Thymus (tissue), 11 donors: ENCODE measurements at regions not wholly inside any gene's neighbourhood (a gene's known extent, or its start where the extent isn't known, plus 50 kb on each side); places are given as distances from the start of the nearest gene placed in this dataset.

ENCODE experiments used
- DNase-seq, 9 donors: peaks; one replicate each; pipeline ENCODE4 v3.0.0-alpha.2; 2013; ENCODE audit warnings: low spot score in 9 of 9, low read depth in 6 of 9, missing footprints in 1 of 9
- H3K27ac ChIP-seq, 2 donors: one replicate each; pipeline ENCODE4 v1.5.1; 2013; ENCODE audit warnings: control low read depth in 1 of 2, low read depth in 1 of 2, low read length in 1 of 2, mild to moderate bottlenecking in 1 of 2, moderate library complexity in 1 of 2
- H3K27me3 ChIP-seq, 2 donors: one replicate each; pipeline ENCODE4 v1.5.1; 2013; ENCODE audit warnings: low read length in 1 of 2; ENCODE audit not compliant: control insufficient read depth in 2 of 2, insufficient read depth in 1 of 2
- H3K36me3 ChIP-seq, 2 donors: one replicate each; pipeline ENCODE4 v1.5.1; 2013; ENCODE audit warnings: low read length in 1 of 2, mild to moderate bottlenecking in 1 of 2, moderate library complexity in 1 of 2; ENCODE audit not compliant: control insufficient read depth in 2 of 2, insufficient read depth in 2 of 2
- H3K4me1 ChIP-seq, 2 donors: one replicate each; pipeline ENCODE4 v1.5.1; 2013; ENCODE audit warnings: low read length in 2 of 2; ENCODE audit not compliant: control insufficient read depth in 2 of 2, insufficient read depth in 2 of 2
- H3K4me3 ChIP-seq, 2 donors: one replicate each; pipeline ENCODE4 v1.5.1; 2013; ENCODE audit warnings: low read length in 2 of 2, control low read depth in 1 of 2, mild to moderate bottlenecking in 1 of 2
- H3K9me3 ChIP-seq, 2 donors: one replicate each; pipeline ENCODE4 v1.5.1; 2013; ENCODE audit warnings: low read length in 1 of 2, mild to moderate bottlenecking in 1 of 2; ENCODE audit not compliant: control insufficient read depth in 2 of 2, insufficient read depth in 1 of 2
- WGBS: extraction: QIAGEN DNeasy Blood & Tissue Kit; methylation state at CpG from one replicate; pipeline ENCODE4 v1.1.7; 2013; 5-methylcytosine and 5-hydroxymethylcytosine counted together
- donor health status: healthy.

DNA sequence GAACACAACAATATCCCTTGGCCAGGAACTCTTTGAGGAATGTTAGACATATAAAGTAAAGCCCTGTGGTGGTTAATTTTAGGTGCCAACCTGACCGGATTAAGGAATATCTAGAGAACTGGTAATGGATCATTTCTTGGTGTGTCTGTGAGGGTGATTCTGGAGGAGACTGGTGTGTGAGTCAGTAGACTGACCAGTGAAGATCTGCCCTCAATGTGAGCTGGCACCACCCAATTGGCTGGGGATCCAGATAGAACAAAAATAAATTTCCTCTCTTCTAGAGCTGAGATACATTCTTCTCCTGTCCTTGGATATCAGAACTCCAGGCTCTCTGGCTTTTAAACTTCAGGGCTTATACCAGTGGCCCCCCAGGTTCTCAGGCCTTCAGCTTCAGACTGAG lies 56.2 kb upstream of the TNPO1 start:
- WGBS, result 56% methylated on average over 1 of the region's 1 CpG
- Histone ChIP-seq H3K27ac (no peak overlapping the region), H3K9me3 (no peaks in the 10 kb centered on the region)

DNA sequence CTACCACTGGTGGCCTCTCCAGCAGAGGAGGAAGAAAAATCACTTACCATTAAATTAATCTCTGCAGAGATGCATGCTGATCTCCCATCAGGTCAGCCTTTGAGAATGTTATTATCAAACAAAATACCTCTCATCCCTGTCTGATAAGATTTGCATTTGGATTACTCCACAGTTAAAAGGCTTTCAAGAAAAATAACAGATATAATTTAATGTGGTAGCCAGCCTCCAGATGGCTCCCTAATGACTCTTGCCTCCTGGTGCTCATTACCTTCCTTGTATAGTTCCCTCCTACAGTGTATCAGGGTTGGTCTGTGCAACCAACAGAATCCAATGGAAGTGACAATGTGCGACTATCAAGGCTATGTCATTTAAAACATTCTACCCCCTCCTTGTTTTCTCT lies 63.6 kb upstream of the TNPO1 start:
- no peak overlapping the region for H3K4me3 ChIP-seq
- no peak for DNase-seq
- no peaks in the 10 kb centered on the region for H3K9me3 ChIP-seq
- no peaks in the 10 kb centered on the region for H3K4me1 ChIP-seq
- WGBS, result 100% methylated on average over 1 of the region's 1 CpG
- no peaks in the 10 kb centered on the region for H3K36me3 ChIP-seq
- no peaks in the 10 kb centered on the region for H3K27me3 ChIP-seq
- no peak overlapping the region for H3K27ac ChIP-seq

More for the DNA sequence above, 56.2 kb upstream of the TNPO1 start:
- DNase-seq, result no peak
- no peaks in the 10 kb centered on the region for H3K27me3 ChIP-seq
- no peak overlapping the region for H3K4me3 ChIP-seq
- no peaks in the 10 kb centered on the region for H3K4me1 ChIP-seq
- no peaks in the 10 kb centered on the region for H3K36me3 ChIP-seq

DNA sequence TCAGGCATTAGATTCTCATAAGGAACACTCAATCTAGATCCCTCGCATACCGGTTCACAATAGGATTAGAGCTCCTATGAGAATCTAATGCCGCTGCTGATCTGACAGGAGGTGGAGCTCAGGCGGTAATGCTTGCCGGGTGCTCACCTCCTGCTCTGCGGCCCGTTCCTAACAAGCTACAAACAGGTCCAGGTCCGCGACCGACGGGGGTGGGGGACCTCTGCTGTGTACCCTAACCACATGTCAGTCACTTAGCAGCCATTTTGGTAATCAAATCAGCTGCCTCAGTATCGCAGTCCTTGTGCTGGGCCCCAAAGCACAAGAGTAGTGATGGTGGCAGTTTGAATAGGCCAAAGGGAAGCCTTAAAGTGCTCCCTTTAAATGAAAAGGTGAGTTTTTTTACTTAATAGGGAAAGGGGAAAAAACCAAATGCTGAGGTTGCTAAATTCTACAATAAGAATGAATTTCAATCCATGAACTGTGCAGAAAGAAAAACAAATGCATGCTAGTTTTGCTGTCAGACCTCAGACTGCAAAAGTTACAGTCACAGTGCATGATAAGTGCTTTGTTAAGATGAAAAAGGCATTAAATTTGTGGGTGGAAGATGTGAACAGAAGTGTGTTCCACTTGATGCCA lies 67.0 kb upstream of the TNPO1 start:
- H3K36me3 ChIP-seq, result no peaks in the 10 kb centered on the region
- WGBS, result 94% methylated on average over 12 of the region's 12 CpGs
- no peak overlapping the region for H3K4me3 ChIP-seq
- no peaks in the 10 kb centered on the region for H3K4me1 ChIP-seq
- H3K27me3 ChIP-seq, result no peaks in the 10 kb centered on the region
- H3K9me3 ChIP-seq, result no peaks in the 10 kb centered on the region
- no peak for DNase-seq
- no peak overlapping the region for H3K27ac ChIP-seq

DNA sequence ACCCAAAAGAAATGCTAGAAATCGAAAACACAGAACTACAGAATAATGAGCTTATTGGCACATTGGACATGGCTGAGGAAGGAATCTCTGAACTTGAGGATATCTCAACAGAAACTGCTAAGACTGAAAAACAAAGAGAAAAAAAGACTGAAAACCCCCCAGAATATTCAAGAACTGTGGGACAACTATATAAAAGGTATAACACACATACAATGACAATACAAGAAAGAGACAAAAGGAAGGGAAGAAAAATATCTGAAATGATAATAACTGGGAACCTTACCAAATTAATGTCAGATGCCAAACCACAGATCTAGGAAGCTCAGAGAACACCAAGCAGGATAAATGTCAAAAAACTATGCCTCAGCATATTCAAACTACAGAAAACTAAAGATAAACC lies 68.6 kb upstream of the TNPO1 start:
- H3K27ac ChIP-seq, result no peak overlapping the region
- WGBS, result 97% methylated on average over 1 of the region's 1 CpG
- DNase-seq, result no peak
- no peaks in the 10 kb centered on the region for H3K27me3 ChIP-seq
- H3K4me3 ChIP-seq, result no peak overlapping the region
- no peaks in the 10 kb centered on the region for H3K4me1 ChIP-seq
- H3K9me3 ChIP-seq, result no peaks in the 10 kb centered on the region
- H3K36me3 ChIP-seq, result no peaks in the 10 kb centered on the region

DNA sequence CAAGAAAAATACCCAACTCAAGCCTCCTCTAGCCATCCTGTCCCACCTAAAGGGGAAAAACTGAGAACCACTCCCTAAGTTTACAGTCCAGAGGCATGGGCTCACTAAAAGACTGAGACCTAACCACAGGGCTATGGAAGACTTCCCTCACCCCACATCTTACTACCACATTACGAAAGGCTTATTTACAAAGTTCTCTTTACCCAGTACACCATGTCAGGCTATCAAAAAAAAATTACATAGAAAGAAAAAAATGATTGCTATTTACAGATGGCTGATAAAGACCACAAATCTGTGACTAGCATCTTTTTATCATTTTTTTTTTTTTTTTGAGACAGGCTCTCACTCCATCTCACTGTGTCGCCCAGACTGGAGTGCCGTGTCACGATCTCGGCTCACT lies 69.7 kb upstream of the TNPO1 start:
- no peak for DNase-seq
- Histone ChIP-seq H3K4me1 (no peaks in the 10 kb centered on the region), H3K27me3 (no peaks in the 10 kb centered on the region), H3K4me3 (no peak overlapping the region), H3K27ac (no peak overlapping the region), H3K9me3 (no peaks in the 10 kb centered on the region), H3K36me3 (no peaks in the 10 kb centered on the region)
- 98% methylated on average over 5 of the region's 5 CpGs for WGBS

DNA sequence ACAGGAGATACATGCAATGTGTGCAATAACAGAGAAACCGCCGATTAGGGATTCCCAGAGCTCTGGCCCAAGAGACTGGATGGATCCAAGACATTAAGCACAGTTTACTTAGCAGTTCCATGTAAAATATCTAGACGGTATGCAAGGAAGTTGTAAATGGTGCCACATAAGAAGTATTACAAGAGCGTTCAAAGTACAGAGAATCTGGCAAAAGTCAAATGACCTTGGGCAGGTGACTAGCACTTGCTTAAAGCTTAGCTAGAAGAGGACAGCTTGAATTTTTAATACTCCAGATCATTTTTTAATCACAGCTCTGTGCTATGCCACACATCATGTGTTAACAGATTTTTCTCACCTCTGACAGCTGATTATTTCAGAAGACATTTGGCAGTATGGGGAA lies 72.3 kb upstream of the TNPO1 start:
- H3K4me3 ChIP-seq, result no peak overlapping the region
- H3K9me3 ChIP-seq, result no peaks in the 10 kb centered on the region
- H3K4me1 ChIP-seq, result no peaks in the 10 kb centered on the region
- H3K36me3 ChIP-seq, result no peaks in the 10 kb centered on the region
- no peak overlapping the region for H3K27ac ChIP-seq
- no peak for DNase-seq
- 94% methylated on average over 4 of the region's 4 CpGs for WGBS
- H3K27me3 ChIP-seq, result no peaks in the 10 kb centered on the region

DNA sequence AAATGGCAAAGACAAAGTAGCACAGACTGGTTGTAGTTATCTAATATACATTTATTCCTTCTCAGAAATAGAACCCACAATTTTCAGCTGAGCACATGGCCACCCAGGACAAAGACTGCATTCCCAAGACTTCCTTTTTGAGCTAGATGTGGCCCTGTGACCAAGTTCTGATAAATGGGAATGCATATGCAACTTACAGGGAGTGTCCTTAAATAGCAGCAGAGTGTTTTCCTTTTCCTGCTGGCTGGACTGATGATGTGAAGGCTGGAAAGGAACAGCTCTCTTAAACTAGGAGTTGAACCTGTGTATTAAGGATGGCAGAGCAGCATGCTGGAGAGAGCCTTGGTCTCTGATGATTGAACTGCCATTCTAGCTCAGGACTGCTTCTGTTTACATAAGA lies 74.7 kb upstream of the TNPO1 start:
- Histone ChIP-seq H3K27ac (no peak overlapping the region), H3K9me3 (no peaks in the 10 kb centered on the region), H3K36me3 (no peaks in the 10 kb centered on the region), H3K4me3 (no peak overlapping the region), H3K27me3 (no peaks in the 10 kb centered on the region), H3K4me1 (no peaks in the 10 kb centered on the region)
- no peak for DNase-seq

DNA sequence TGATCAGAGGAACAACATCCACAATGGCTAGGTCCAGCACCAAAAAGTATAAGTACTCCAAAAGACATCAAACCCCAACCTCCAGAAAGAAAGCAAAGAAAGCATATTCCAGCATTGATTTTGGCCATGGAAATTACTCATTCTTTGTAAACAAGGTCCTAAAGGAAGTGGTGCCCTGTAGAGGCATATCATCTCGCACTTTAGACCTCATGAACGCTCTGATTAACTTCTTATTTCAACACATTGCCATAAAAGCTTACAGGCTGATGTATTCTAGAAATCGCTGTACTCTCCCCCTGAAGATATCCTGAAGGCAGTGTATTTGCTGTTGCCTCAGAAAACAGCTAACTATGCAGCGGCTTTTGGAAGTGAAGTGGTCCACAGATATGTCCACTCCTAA lies 82.7 kb upstream of the TNPO1 start:
- Histone ChIP-seq H3K36me3 (no peaks in the 10 kb centered on the region), H3K27me3 (no peaks in the 10 kb centered on the region), H3K27ac (no peak overlapping the region), H3K4me1 (no peaks in the 10 kb centered on the region), H3K9me3 (no peaks in the 10 kb centered on the region), H3K4me3 (no peak overlapping the region)
- no peak for DNase-seq
- WGBS, result 89% methylated on average over 4 of the region's 4 CpGs

DNA sequence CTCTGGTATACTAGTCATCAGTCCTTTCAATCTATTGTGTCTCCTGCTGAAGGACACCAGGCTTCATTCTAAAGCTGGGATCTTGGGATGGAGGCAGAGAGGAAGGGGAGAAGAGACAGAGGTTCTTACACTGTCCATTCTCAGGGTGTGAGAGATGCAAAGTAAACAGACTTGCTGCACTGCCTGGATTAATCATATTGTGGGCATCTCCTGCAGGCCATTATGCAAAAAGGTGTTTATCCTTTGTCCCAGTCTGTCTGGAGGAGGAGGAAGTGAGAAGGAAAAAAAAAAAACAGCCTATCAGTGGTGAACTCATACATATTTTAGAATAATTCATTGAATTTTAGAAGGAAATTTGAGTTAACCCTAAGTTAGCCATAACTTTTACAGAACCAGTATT lies 92.9 kb upstream of the TNPO1 start:
- no peaks in the 10 kb centered on the region for H3K36me3 ChIP-seq
- no peak overlapping the region for H3K4me3 ChIP-seq
- DNase-seq, result no peak
- H3K4me1 ChIP-seq, result no peaks in the 10 kb centered on the region
- no peaks in the 10 kb centered on the region for H3K9me3 ChIP-seq
- H3K27me3 ChIP-seq, result no peaks in the 10 kb centered on the region
- H3K27ac ChIP-seq, result no peak overlapping the region
